HG03097 (cell line): ENCODE measurements at regions not wholly inside any gene's neighbourhood (a gene's known extent, or its start where the extent isn't known, plus 50 kb on each side); places are given as distances from the start of the nearest gene placed in this dataset.

Experiments used
- ATAC-seq: cut with Tn5 transposase; IDR thresholded peaks from one replicate; pipeline ENCODE4 v1.9.1; 2021; ENCODE audit not compliant: unreplicated experiment, low FRiP score

DNA sequence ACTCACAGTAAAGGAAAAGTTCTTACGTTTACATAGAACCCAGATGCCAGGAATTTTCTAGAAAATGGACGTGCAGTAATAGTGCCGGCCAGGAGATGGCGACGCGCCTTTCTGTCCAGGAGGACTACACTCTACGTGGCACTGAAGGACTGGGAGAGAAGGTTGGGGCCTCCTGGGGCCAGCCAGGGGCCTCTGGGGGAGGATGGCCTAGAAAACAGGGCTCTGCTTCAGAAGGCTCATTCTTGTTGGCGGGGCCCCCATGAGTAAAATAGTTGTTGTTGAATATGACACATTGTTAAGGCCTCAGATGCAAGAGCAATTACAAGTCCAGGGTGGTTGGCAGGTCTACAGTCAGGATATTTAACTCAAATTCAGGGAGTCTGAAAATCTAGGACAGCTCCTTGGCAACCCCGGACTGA is 120.1 kb upstream of the MAX start:
- ATAC-seq, result no peak

DNA sequence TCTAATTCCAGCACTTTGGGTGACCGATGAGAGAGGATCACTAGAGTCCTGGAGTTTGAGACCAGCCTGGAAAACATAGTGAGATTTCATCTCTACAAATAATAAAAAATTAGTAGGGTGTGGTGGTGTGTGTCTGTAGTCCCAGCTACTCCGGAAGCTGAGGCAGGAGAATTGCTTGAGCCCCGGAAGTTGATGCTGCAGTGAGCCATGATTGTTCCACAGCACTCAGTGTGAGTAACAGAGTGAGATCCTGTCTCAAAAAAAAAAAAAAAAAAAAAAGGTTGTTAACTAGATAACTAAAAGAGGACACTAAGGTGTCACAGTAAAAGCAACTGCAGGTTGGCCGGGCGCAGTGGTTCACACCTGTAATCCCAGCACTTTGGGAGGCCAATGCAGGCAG is 121.3 kb upstream of the MAX start:
- ATAC-seq, result no peak

DNA sequence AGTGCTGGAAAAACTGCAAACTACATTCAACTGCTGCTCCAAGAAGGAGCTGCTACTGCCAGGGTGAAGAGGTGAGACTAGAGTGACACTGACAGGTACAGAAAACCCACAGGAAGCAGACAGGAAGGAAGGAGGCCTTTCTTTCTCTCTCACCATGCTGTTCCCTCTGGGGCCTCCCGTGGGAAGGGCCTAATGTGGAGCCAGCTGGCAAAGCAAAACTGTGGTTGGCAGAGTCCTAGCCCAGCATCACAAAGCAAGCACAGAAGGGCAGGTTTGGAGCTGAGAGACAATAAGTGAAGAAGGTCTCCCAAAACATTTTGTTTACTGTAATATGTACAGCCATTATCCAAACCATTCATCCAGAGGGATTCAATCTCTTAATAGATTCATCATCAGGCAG is 122.5 kb upstream of the MAX start:
- no peak for ATAC-seq

DNA sequence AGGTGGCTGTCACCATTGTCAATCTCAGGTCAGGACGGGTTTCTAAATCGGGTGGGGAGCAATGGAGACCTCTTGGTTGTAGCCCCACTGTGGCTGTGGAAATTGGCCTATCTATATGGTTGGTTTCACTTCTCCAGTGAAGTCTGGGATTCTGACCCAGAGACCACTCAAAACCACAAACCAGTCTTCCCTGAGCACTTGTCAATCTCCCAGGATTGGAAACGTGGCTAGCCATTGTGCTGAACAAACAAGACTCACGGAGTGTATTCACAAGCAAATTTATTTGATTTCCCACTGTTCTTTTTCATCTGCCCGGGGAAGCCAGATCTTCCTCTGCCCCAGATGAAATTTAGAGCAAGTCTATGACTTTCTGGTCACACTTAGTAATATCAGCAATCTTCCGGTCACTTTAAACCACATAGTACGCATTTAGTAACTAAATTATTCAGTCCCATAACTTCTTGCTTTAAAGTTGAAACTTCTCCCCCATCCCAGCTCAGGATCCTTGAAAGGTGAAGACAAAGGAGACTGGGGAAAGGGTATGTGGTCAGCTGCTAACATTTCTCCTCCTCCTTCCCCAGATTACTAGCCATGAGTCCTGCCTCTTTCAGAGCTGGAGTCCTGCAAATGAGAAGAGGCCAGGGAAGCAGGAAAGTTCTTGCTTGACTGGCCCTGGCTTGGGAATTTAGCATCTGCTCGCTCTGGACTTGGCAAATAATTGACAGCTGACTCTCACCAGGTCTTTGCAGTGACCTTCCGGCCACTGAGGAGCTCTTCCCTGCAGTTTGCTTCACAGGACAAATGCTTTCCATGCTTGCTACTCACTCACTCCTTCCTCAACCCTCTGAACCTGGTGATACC is 123.2 kb upstream of the MAX start:
- ATAC-seq, result no peak

DNA sequence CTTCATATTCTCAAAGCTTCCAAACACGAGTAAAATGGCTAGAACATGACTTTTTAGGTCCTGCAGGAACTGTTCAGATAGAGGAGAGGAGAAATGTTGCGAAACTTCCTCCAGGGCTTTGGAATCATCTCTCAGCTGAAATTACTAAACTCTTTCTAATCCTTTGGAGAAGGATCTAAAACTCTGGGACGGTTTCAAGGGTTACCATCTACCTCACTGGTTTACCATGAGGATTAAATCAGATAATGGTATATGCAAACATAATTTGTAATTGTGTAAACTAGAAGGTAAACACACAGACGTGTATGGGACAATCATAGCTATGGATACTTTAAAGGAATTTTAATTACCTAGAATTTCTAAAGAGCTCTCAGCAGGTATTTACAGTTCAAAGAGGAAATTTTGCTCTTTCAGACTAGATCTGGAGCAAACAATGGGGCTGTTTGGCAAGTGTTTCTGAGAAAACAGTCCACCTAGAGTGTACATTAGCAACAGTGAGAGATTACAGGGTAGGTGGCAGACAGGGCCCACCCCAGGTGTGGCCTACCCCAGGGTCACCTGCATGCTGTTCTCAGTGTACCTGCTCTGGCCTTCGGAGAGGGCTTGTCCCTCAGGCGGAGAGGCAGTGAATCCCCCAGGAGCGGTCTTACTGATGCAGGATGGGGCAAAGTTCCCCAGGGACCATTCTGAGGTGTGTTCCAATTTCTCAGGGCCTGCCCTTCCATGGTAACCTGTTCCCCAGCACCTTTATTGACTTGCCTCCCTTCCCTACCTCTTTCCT is 124.7 kb upstream of the MAX start:
- no peak for ATAC-seq

DNA sequence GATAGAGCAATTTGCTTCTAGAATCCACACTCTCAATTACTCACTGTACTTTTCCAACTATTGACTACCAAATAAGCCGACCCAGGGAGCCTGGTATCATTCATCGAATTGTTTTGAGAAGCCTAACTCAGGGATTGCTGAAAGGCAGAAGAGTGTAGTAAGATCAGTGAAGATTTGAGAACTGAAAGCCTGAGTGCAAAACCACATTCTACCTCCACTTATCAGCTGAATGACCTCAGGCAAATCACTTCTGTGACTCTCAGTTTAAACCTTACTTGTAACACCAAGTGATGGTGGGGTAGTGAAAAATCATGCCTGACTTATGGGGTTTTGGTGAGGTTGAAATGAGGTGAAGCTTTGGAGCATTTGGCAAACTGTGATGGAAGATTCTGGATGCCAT is 126.1 kb upstream of the MAX start:
- peak; percentile 75 for ATAC-seq

DNA sequence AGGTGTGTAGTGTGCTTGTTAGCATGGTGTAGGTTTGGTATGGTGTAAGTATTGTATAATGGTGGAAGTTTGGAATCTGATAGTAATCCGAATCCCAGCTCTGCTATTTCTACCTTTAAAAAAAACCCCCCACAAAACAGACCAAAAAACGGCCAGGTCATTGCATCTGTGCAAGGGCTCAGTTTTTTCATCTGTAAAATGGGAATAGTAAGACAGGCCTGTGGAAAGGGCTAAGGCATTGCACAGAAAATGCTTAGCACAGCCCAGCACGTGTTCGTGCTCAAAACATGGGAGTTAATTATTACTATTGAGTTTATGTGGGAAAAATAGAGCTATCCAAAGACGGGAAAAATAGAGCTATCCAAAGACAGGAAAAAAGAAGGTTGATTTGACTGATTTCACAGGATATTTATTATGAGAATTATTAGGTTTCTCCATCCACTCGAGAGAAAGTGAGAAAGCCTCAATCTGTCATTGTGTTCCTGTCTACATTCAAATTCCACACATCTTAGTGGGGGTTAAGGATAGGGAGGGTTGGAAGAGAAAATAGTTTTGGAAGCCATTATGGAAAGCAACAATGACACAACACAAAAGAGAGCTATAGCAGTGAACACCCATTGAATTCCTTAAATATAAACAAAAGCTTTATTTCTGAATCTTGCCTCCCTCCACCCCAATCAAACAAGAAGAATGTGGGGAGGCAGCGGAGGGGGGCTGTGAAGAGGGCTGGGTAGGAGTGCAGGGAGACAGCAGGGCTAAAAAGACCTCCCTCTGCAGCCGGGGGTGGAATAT is 126.8 kb upstream of the MAX start:
- ATAC-seq, result no peak

DNA sequence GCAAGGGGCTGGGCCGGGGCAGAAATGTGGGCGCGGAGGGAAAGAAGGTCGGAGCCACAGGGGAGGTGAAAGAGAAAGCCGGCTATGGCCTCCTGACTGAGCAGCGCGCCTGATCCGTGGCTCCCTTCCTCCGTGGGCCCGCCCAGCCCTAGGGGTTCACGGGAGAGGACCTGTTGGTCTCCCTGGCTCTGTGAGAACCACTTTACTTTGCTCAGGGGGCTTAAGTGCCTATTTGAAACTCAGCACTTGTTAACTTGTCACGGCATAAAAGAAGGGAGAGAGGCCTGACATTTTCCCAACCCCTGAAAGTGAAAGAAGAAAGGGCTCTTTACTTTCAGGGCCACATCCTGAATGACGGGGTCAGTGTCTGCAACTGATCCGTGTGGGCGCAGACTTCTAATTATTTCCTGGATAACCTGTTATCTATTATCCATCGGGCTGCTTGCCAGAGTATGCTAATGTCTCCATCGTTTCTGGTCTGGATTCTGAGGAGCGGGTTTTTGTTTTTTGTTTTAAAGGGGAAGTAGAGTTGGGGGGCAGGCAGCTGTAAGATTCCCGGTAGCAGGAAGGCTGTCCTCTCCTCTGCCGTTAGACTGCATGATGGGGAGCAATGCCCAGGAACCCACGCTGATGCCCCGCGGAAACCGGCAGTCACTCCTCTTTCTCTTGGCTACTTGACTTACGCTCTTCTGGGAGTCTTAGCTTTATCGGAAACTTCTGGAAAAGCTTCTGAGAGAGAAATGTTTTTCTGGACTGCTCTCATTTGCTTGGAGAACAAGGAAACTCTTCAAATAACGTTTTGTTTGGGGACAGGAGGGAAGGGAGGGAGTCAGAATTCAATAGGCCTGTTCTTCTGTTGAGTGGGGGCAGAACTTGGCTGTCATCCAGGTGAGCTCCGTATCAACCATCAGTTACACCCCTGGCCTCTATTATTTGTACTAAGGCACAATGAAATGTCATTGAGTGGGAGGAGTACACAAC is 127.7 kb upstream of the MAX start:
- no peak for ATAC-seq

DNA sequence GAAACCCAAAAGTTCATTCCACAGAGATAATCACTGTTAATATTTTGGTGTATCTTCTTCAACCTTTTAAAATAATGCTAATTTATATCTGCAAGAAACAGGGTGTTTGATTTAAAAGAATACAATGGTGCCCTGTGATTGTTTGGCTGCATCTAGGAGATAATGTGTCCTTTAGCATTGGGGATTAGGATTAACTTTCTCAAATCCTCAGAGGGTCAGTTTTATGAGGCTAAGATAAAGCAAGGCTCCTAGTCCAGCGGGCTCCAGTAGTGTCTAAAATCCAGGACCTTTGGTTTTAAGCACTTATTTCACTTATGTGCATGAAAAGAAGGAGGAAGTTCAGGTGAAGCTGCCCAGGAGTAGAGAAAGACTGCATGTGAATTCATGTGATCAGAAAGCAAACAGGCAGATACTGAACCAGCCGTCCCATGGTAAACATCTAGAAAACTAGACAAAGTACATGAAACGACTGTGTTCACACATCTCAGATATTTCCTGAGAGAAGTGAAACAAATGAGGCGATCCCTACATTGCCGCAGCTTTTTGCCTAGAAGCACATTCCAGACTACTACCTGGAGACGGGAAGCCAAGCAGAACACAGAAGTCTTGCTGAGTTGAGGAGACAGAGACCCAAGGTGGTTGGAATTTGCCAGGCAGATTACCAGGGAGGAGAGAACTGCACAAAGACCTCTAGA is 129.1 kb upstream of the MAX start:
- ATAC-seq, result no peak

DNA sequence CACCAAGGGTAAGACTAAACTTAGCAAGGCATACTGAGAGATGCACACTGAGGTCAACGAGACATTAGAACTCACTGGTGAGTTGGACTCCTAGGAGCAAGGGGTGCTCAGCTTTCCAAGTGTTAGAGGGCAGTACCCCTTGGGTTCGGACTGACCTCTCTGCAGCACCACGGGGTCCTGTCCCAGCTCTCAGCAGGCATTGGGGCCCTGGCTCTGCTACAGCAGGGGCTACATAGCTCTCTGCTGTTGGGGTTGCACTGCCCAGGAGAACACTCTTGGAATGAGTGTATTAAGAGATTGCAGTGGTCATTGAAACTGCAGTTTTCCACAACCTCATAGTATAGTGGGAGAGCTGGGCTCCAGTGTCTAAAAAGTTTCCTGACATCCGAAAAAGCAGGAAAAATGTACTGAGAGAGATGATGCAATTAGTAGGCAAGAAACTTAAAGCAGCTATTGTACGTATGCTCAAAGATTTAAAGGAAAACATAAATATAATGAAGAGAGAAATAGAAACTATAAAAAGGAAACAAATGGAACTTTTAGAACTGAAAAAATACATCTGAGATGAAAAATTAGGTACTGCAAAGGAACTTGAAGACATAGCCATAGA is 132.5 kb upstream of the MAX start:
- no peak for ATAC-seq

DNA sequence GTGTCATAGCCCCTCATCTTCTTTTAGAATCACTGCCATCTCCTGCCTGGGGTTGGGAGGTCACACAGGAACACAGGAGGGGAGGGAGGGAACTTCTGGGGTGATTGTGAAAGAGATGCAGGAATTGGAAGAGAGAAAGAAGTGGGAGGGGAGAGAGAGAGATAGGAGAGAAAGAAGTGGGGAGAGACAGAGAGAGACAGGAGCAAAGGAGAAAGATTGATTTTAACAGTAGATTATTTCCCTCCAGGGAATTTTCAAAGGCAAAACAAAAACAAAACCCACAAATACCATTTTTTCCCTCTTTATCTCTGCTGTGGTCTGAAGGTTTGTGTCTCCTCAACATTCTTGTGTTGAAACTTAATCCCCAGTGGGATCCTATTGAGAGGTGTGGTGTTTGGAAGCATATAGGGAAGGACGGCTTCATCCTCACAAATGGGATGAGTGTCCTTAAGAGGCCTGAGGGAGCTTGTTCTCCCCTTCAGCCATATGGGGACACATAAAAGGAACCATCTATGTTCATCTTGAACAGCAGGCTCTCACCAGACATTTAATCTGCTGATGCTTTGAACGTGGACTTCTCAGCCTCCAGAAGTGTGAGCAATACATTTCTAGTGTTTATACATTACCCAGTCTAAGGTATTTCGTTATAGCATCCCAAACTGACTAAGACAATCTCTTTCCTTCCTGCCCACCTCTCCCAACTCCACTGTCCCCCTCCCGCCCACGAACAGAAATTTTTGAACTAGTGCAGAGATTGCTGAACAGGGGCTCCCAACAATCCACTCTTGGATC is 134.9 kb upstream of the MAX start:
- no peak for ATAC-seq

DNA sequence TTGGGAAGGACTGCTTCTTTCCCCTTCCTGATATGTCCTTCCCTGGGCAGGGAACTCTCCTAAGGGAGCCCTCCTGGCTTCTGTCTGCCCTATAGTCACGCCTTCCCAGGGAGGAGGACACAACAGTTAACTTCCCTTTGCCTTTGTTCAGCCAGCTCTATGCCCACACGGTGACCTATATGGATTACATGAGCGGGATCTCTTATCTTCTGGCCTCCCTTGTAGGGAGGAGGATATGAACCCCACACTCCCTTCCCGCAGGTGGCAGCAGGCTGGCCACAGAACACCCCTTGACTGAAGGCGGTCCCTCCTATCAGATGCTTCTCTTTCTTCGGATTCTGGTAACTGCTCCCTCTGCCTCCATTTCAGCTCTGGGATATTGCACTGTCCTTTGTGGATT is 135.6 kb upstream of the MAX start:
- no peak for ATAC-seq

DNA sequence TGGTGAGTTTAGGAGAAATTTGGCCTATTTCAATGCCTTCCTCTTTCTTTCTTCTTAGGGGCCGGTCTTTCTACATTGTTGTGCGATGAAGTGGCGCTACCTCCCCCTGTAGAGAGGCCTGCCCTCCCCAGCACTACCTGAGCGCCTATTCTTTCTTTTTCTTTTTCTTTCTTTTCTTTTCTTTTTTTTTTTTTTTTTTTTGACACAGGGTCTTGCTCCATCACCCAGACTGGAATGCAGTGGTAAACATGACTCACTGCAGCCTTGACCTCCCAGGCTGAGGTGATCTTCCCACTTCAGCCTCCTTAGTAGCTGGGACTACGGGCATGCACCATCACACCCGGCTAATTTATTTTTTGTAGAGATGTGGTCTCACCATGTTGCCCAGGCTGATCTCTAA is 136.1 kb upstream of the MAX start:
- no peak for ATAC-seq

DNA sequence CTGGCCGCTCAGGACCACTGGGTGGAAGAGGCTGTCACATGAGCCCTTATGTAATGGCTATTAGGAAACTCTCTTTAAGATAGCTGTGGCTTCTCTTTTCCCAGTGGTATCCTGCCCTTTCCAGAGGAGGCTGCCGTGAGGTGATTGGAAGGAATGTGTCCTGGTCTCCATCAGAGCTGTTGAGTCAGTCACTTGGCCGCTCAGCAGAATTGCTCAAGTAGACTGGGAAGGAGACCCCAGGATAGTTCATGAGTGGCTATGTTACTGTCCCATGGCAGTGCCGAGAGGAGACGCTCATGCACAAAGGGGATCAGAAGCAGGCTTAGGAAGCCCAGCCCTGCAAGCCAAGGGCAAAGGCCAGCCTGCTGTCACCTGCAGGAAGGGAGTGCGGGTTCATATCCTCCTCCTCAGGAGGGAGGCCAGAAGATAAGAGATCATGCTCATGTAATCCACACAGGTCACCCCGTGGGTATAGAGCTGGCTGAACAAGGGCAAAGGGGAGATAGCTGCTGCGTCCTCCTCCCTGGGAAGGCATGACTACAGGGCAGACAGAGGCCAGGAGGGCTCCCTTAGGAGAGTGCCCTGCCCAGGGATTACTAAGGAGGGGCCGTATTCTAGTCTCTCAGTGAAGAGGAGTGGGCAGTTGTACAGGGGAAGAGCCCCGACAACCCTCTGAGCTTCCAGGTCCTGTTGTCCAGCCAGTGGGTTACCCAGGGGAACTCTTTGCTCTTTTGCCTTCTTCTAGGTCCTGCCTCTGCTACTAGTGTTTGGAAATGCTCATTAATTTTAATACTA is 137.0 kb upstream of the MAX start:
- ATAC-seq, result no peak

DNA sequence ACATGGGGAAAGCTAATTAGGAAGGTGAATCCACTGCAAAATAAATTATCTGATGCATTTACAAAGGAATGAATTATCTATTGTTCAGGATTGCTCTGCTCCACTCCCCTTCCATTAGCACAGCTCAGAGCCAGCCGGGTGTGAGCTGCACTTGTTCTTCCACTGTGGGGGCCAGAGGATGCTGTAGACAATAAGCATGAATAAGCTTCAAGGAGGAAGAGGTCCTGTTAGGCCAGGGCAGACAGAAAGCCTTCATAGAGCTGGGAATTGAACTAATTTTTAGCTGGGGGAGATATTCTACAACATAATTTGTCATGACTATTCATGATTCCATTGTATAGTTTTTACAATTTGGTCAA is 137.6 kb upstream of the MAX start:
- no peak for ATAC-seq

DNA sequence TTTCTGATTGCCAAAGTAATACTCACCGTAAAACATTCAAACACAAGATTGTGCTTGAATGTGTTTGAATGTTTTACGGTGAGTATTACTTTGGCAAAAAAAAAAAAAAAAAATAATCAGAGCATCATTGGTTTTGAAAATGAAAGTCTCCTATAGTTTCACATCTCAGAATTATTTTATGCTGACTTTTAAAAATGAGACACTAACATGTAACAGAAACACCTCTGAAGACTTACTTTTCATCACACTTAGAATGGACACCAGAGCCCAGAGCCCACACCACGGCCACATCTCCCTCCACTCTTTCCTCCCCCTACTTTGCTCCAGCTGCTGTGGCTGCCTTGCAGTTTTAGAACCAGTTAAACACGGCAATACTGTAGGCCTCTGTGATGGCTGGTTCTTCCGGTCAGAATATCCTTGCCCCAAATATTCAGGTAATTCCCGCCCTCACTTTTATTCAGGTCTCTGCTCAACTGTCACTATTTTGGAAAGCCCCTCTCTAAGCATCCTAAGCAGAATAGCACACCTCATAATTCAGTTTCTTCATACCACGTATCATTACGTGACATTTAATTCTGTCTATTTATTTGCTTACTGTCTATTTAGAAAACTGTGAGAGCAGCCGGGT is 138.9 kb upstream of the MAX start:
- no peak for ATAC-seq

DNA sequence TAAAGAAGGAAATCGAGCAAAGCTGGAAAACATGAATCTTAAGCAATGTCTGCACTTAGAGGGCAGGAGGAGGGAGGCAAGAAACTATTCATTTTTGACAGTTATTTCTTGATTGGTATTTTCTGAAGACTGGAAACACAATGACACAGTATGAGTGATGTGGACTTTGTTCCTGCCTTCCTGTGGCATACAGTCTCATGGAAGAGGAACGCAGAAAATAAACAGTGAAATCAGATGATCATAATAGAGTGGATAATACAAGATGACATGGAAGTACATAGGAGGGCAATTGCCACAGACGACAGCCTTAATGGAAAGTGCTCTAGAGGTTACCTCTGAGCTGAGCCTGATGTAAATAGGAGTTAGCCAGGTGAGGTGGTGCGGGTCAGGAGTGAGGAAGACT is 140.4 kb upstream of the MAX start:
- ATAC-seq, result no peak
